Upper lobe of right lung (tissue), 1 donor: ENCODE measurements at regions not wholly inside any gene's neighbourhood (a gene's known extent, or its start where the extent isn't known, plus 50 kb on each side); places are given as distances from the start of the nearest gene placed in this dataset.

Experiments used
- ATAC-seq: fragments of 200-7000 bp; cut with Tn5 transposase; one replicate; pipeline ENCODE4 v1.9.1; 2020; ENCODE audit warnings: mild to moderate bottlenecking, moderate library complexity
- DNase-seq: peaks from one replicate; pipeline ENCODE4 v3.0.0-alpha.2; 2020
- H3K27ac ChIP-seq: fragments of 200-600 bp; one replicate; pipeline ENCODE4 v1.8.0; 2022
- H3K27me3 ChIP-seq: fragments of 200-600 bp; one replicate; pipeline ENCODE4 v1.8.0; 2022; ENCODE audit warnings: mild to moderate bottlenecking
- H3K36me3 ChIP-seq: fragments of 200-600 bp; one replicate; pipeline ENCODE4 v1.8.0; 2022
- H3K4me1 ChIP-seq: fragments of 200-600 bp; one replicate; pipeline ENCODE4 v1.8.0; 2022
- H3K4me3 ChIP-seq: fragments of 200-600 bp; one replicate; pipeline ENCODE4 v1.8.0; 2022; ENCODE audit warnings: mild to moderate bottlenecking
- H3K9me3 ChIP-seq: fragments of 200-600 bp; one replicate; pipeline ENCODE4 v1.8.0; 2022
- CTCF ChIP-seq: fragments of 200-600 bp; IDR thresholded peaks from one replicate; pipeline ENCODE4 v1.8.0; 2022; ENCODE audit warnings: antibody characterized with exemption
- intact Hi-C: fragments of 100-400 bp; cut with DNase I; formaldehyde crosslinking; loops from one replicate; pipeline ENCODE4 v1.11.0; 2022
- donor health status: DM: no; HTN: yes; CAD: no; lungs with severe emphysema.

- Histone ChIP-seq H3K4me1 (no peaks in the 10 kb centered on the region), H3K9me3 (no peaks in the 10 kb centered on the region), H3K27ac (no peak overlapping the region), H3K36me3 (no peaks in the 10 kb centered on the region), H3K27me3 (no peaks in the 10 kb centered on the region), H3K4me3 (no peak overlapping the region)
- TF ChIP-seq CTCF: no peak
- ATAC-seq (no peak), DNase-seq (no peak)
- intact Hi-C loops: no loop called here
Measured at GRCh38 chr18:73684647-73685046, 463.0 kb downstream of the FBXO15 start.

GRCh38 chr18:73683409-73684238 is 464.0 kb downstream of the FBXO15 start:
- intact Hi-C loops: no loop called here
- Histone ChIP-seq H3K9me3 (no peaks in the 10 kb centered on the region), H3K36me3 (no peaks in the 10 kb centered on the region), H3K27ac (no peak overlapping the region), H3K4me3 (no peak overlapping the region), H3K4me1 (no peaks in the 10 kb centered on the region), H3K27me3 (no peaks in the 10 kb centered on the region)
- ATAC-seq (no peak), DNase-seq (no peak)
- TF ChIP-seq CTCF: no peak

- H3K36me3 ChIP-seq: no peaks in the 10 kb centered on the region
- H3K27ac ChIP-seq: no peak overlapping the region
- TF ChIP-seq CTCF: no peak
- DNase-seq (no peak), ATAC-seq (no peak)
- H3K4me3 ChIP-seq: no peak overlapping the region
- H3K4me1 ChIP-seq: no peaks in the 10 kb centered on the region
- no peaks in the 10 kb centered on the region for H3K9me3 ChIP-seq
- intact Hi-C loops: no loop called here
- no peaks in the 10 kb centered on the region for H3K27me3 ChIP-seq
Measured at GRCh38 chr18:73681912-73682311, 465.7 kb downstream of the FBXO15 start.

- H3K4me3 ChIP-seq: no peak overlapping the region
- intact Hi-C loops: no loop called here
- ATAC-seq (no peak), DNase-seq (no peak)
- H3K27ac ChIP-seq: no peak overlapping the region
- H3K36me3 ChIP-seq: no peaks in the 10 kb centered on the region
- no peaks in the 10 kb centered on the region for H3K4me1 ChIP-seq
- H3K27me3 ChIP-seq: no peaks in the 10 kb centered on the region
- no peaks in the 10 kb centered on the region for H3K9me3 ChIP-seq
- TF ChIP-seq CTCF: no peak
Measured at GRCh38 chr18:73681398-73681797, 466.2 kb downstream of the FBXO15 start.

- no peaks in the 10 kb centered on the region for H3K27me3 ChIP-seq
- ATAC-seq: no peak
- TF ChIP-seq CTCF: no peak
- no peak overlapping the region for H3K4me3 ChIP-seq
- no peak overlapping the region for H3K27ac ChIP-seq
- no peak for DNase-seq
- H3K9me3 ChIP-seq: no peaks in the 10 kb centered on the region
- H3K4me1 ChIP-seq: no peaks in the 10 kb centered on the region
- intact Hi-C loops: no loop called here
- no peaks in the 10 kb centered on the region for H3K36me3 ChIP-seq
Measured at GRCh38 chr18:73679941-73680712, 467.5 kb downstream of the FBXO15 start.
